Mesendoderm (in vitro differentiated cells): ENCODE measurements at regions not wholly inside any gene's neighbourhood (a gene's known extent, or its start where the extent isn't known, plus 50 kb on each side); places are given as distances from the start of the nearest gene placed in this dataset.

Experiments used
- DNase-seq: peaks from one replicate; pipeline ENCODE4 v3.0.0; 2013
- H2AK5ac ChIP-seq: 2 replicates; pipeline ENCODE4 v1.6.1; 2013; ENCODE audit warnings: low read length, inconsistent platforms
- H2BK120ac ChIP-seq: 2 replicates; pipeline ENCODE4 v1.6.1; 2013; ENCODE audit warnings: low read depth, mild to moderate bottlenecking, low read length, moderate library complexity, mixed read lengths
- H2BK15ac ChIP-seq: replicated peaks from 2 replicates; pipeline ENCODE4 v1.6.1; 2013; ENCODE audit warnings: low read depth, mild to moderate bottlenecking, moderate library complexity
- H2BK5ac ChIP-seq: 2 replicates; pipeline ENCODE4 v1.6.1; 2013; ENCODE audit warnings: low read length, inconsistent platforms
- H3K18ac ChIP-seq: 2 replicates; pipeline ENCODE4 v1.6.1; 2013; ENCODE audit warnings: mild to moderate bottlenecking, low read length, mixed read lengths
- H3K23ac ChIP-seq: one replicate; pipeline ENCODE4 v1.6.1; 2013; ENCODE audit warnings: low read length
- H3K27ac ChIP-seq: 2 replicates; pipeline ENCODE4 v1.5.1; 2013; ENCODE audit warnings: low read depth, mild to moderate bottlenecking, inconsistent platforms, low read length, moderate library complexity
- H3K27me3 ChIP-seq: 2 replicates; pipeline ENCODE4 v1.6.1; 2013; ENCODE audit warnings: low read length, control low read depth, mild to moderate bottlenecking, inconsistent platforms; ENCODE audit not compliant: insufficient read depth, poor library complexity
- H3K36me3 ChIP-seq: 2 replicates; pipeline ENCODE4 v1.6.1; 2013; ENCODE audit warnings: low read length, inconsistent platforms; ENCODE audit not compliant: control insufficient read depth, insufficient read depth
- H3K4ac ChIP-seq: one replicate; pipeline ENCODE4 v1.6.1; 2013; ENCODE audit warnings: low read depth, mild to moderate bottlenecking, low read length, moderate library complexity
- H3K4me1 ChIP-seq: 2 replicates; pipeline ENCODE4 v1.6.1; 2013; ENCODE audit warnings: low read depth, low read length, inconsistent platforms; ENCODE audit not compliant: control insufficient read depth
- H3K4me2 ChIP-seq: 2 replicates; pipeline ENCODE4 v1.6.1; 2013; ENCODE audit warnings: low read length
- H3K4me3 ChIP-seq: 2 replicates; pipeline ENCODE4 v1.5.1; 2013; ENCODE audit warnings: mild to moderate bottlenecking, low read length
- H3K56ac ChIP-seq: one replicate; pipeline ENCODE4 v1.6.1; 2013; ENCODE audit warnings: low read length
- H3K79me1 ChIP-seq: 2 replicates; pipeline ENCODE4 v1.6.1; 2013; ENCODE audit warnings: low read length, inconsistent platforms
- H3K79me2 ChIP-seq: 2 replicates; pipeline ENCODE4 v1.6.1; 2013; ENCODE audit warnings: mild to moderate bottlenecking, low read length; ENCODE audit not compliant: control insufficient read depth, insufficient read depth
- H3K9ac ChIP-seq: 2 replicates; pipeline ENCODE4 v1.6.1; 2013; ENCODE audit warnings: low read length, inconsistent platforms
- H4K5ac ChIP-seq: one replicate; pipeline ENCODE4 v1.6.1; 2013; ENCODE audit warnings: low read length
- H4K8ac ChIP-seq: one replicate; pipeline ENCODE4 v1.6.1; 2013; ENCODE audit warnings: low read depth, mild to moderate bottlenecking, control low read depth, low read length, moderate library complexity
- WGBS: extraction: QIAGEN DNeasy Blood & Tissue Kit; methylation state at CpG from one replicate; pipeline ENCODE4 v1.1.7; 2013; ENCODE audit warnings: low lambda C conversion rate, missing lambda C conversion rate; ENCODE audit not compliant: insufficient coverage; ENCODE audit errors: extremely low coverage; 5-methylcytosine and 5-hydroxymethylcytosine counted together

GRCh38 chr5:167065794-167066193, 1225.7 kb upstream of the WWC1 start:
- H2BK15ac ChIP-seq: no peak overlapping the region
- H3K23ac ChIP-seq: no peak overlapping the region
- no peak overlapping the region for H2AK5ac ChIP-seq
- H4K8ac ChIP-seq: no peak overlapping the region
- no peaks in the 10 kb centered on the region for H3K79me1 ChIP-seq
- H2BK5ac ChIP-seq: no peak overlapping the region
- H3K9ac ChIP-seq: no peak overlapping the region
- H3K27ac ChIP-seq: no peak overlapping the region
- H3K79me2 ChIP-seq: no peaks in the 10 kb centered on the region
- no peak overlapping the region for H3K4me3 ChIP-seq
- no peak overlapping the region for H3K18ac ChIP-seq
- no peak overlapping the region for H3K4me2 ChIP-seq
- no peak overlapping the region for H2BK120ac ChIP-seq
- no peak overlapping the region for H4K5ac ChIP-seq
- no peak for DNase-seq
- no peaks in the 10 kb centered on the region for H3K27me3 ChIP-seq
- H3K56ac ChIP-seq: no peak overlapping the region
- no CpG with 5 or more reads among the region's 3 CpGs for WGBS
- no peaks in the 10 kb centered on the region for H3K36me3 ChIP-seq
- no peaks in the 10 kb centered on the region for H3K4me1 ChIP-seq
- no peak overlapping the region for H3K4ac ChIP-seq

- H3K79me2 ChIP-seq: no peaks in the 10 kb centered on the region
- no peak overlapping the region for H3K27ac ChIP-seq
- H3K79me1 ChIP-seq: no peaks in the 10 kb centered on the region
- no peak overlapping the region for H4K8ac ChIP-seq
- H2BK5ac ChIP-seq: no peak overlapping the region
- H4K5ac ChIP-seq: no peak overlapping the region
- H3K9ac ChIP-seq: no peak overlapping the region
- H2BK15ac ChIP-seq: no peak overlapping the region
- no peak overlapping the region for H2BK120ac ChIP-seq
- H3K4ac ChIP-seq: no peak overlapping the region
- no peak overlapping the region for H3K56ac ChIP-seq
- no peak overlapping the region for H2AK5ac ChIP-seq
- no peak overlapping the region for H3K18ac ChIP-seq
- no peak overlapping the region for H3K23ac ChIP-seq
- H3K4me3 ChIP-seq: no peak overlapping the region
- H3K4me2 ChIP-seq: no peak overlapping the region
- no peak for DNase-seq
- H3K36me3 ChIP-seq: no peaks in the 10 kb centered on the region
- no peaks in the 10 kb centered on the region for H3K4me1 ChIP-seq
- H3K27me3 ChIP-seq: no peaks in the 10 kb centered on the region
- WGBS: no CpG with 5 or more reads among the region's 5 CpGs
These were observed 1219.3 kb upstream of the WWC1 start for GRCh38 chr5:167071981-167072610.

GRCh38 chr5:167081561-167081960, 1209.9 kb upstream of the WWC1 start:
- Histone ChIP-seq H3K4me2 (no peak overlapping the region), H4K8ac (no peak overlapping the region), H3K36me3 (no peaks in the 10 kb centered on the region), H3K56ac (no peak overlapping the region), H3K4me3 (no peak overlapping the region), H3K4ac (no peak overlapping the region), H3K79me2 (no peaks in the 10 kb centered on the region), H3K27me3 (no peaks in the 10 kb centered on the region), H2BK15ac (no peak overlapping the region), H3K27ac (no peak overlapping the region), H2BK5ac (no peak overlapping the region), H2BK120ac (no peak overlapping the region), H3K23ac (no peak overlapping the region), H3K79me1 (no peaks in the 10 kb centered on the region), H4K5ac (no peak overlapping the region), H2AK5ac (no peak overlapping the region), H3K18ac (no peak overlapping the region), H3K9ac (no peak overlapping the region), H3K4me1 (no peaks in the 10 kb centered on the region)
- DNase-seq: no peak
- WGBS: no CpG with 5 or more reads among the region's 4 CpGs

- Histone ChIP-seq H3K23ac (no peak overlapping the region), H3K4me2 (no peak overlapping the region), H3K4me3 (no peak overlapping the region), H4K8ac (no peak overlapping the region), H3K9ac (no peak overlapping the region), H3K79me1 (no peaks in the 10 kb centered on the region), H3K4me1 (no peaks in the 10 kb centered on the region), H3K4ac (no peak overlapping the region), H2AK5ac (no peak overlapping the region), H2BK120ac (no peak overlapping the region), H3K18ac (no peak overlapping the region), H3K36me3 (no peaks in the 10 kb centered on the region), H3K79me2 (no peaks in the 10 kb centered on the region), H2BK5ac (no peak overlapping the region), H3K27me3 (no peaks in the 10 kb centered on the region), H3K56ac (no peak overlapping the region), H2BK15ac (no peak overlapping the region), H3K27ac (no peak overlapping the region), H4K5ac (no peak overlapping the region)
- no peak for DNase-seq
- WGBS: no CpG with 5 or more reads among the region's 12 CpGs
These were observed 1194.6 kb upstream of the WWC1 start for GRCh38 chr5:167096816-167097215.

GRCh38 chr5:167104351-167104750, 1187.1 kb upstream of the WWC1 start:
- no peak overlapping the region for H3K56ac ChIP-seq
- H3K27ac ChIP-seq: no peak overlapping the region
- H3K4me1 ChIP-seq: no peaks in the 10 kb centered on the region
- no peak overlapping the region for H3K9ac ChIP-seq
- H4K5ac ChIP-seq: no peak overlapping the region
- no peak overlapping the region for H3K23ac ChIP-seq
- H3K27me3 ChIP-seq: no peaks in the 10 kb centered on the region
- H3K79me2 ChIP-seq: no peaks in the 10 kb centered on the region
- H2AK5ac ChIP-seq: no peak overlapping the region
- H3K79me1 ChIP-seq: no peaks in the 10 kb centered on the region
- H2BK5ac ChIP-seq: no peak overlapping the region
- H3K4ac ChIP-seq: no peak overlapping the region
- no peak overlapping the region for H2BK120ac ChIP-seq
- no peak overlapping the region for H2BK15ac ChIP-seq
- no peak overlapping the region for H4K8ac ChIP-seq
- H3K36me3 ChIP-seq: no peaks in the 10 kb centered on the region
- H3K4me2 ChIP-seq: no peak overlapping the region
- DNase-seq: no peak
- H3K18ac ChIP-seq: no peak overlapping the region
- WGBS: no CpG with 5 or more reads among the region's 4 CpGs
- H3K4me3 ChIP-seq: no peak overlapping the region

GRCh38 chr5:167105941-167106340, 1185.5 kb upstream of the WWC1 start:
- DNase-seq: no peak
- Histone ChIP-seq H2BK5ac (no peak overlapping the region), H4K5ac (no peak overlapping the region), H4K8ac (no peak overlapping the region), H3K56ac (no peak overlapping the region), H3K4me1 (no peaks in the 10 kb centered on the region), H2BK120ac (no peak overlapping the region), H3K79me1 (no peaks in the 10 kb centered on the region), H3K4ac (no peak overlapping the region), H3K9ac (no peak overlapping the region), H3K4me2 (no peak overlapping the region), H3K4me3 (no peak overlapping the region), H2AK5ac (no peak overlapping the region), H3K79me2 (no peaks in the 10 kb centered on the region), H3K27ac (no peak overlapping the region), H3K27me3 (no peaks in the 10 kb centered on the region), H3K18ac (no peak overlapping the region), H2BK15ac (no peak overlapping the region), H3K23ac (no peak overlapping the region), H3K36me3 (no peaks in the 10 kb centered on the region)
- 100% methylated on average over 1 of the region's 2 CpGs for WGBS
